Ishikawa (cell line): ENCODE measurements at regions not wholly inside any gene's neighbourhood (a gene's known extent, or its start where the extent isn't known, plus 50 kb on each side); places are given as distances from the start of the nearest gene placed in this dataset.

Source experiments
- CEBPB ChIP-seq: IDR thresholded peaks from 2 replicates; pipeline ENCODE4 v1.6.1; 2012
- CREB1 ChIP-seq: IDR thresholded peaks from 2 replicates; pipeline ENCODE4 v1.6.1; 2012; ENCODE audit warnings: low read depth
- EGR1 ChIP-seq: IDR thresholded peaks from 2 replicates; pipeline ENCODE4 v1.6.1; 2012
- EP300 ChIP-seq: IDR thresholded peaks from 2 replicates; pipeline ENCODE4 v1.6.1; 2012; ENCODE audit warnings: borderline replicate concordance
- FOXM1 ChIP-seq: IDR thresholded peaks from 2 replicates; pipeline ENCODE4 v1.6.1; 2012; ENCODE audit warnings: low read depth, borderline replicate concordance
- MAX ChIP-seq: IDR thresholded peaks from 2 replicates; pipeline ENCODE4 v1.6.1; 2012
- NFIC ChIP-seq: IDR thresholded peaks from 2 replicates; pipeline ENCODE4 v1.6.1; 2012
- RAD21 ChIP-seq: IDR thresholded peaks from 2 replicates; pipeline ENCODE4 v1.6.1; 2012; ENCODE audit warnings: low read depth
- REST ChIP-seq: IDR thresholded peaks from 2 replicates; pipeline ENCODE4 v1.6.1; 2012; ENCODE audit warnings: low read depth, mild to moderate bottlenecking
- TAF1 ChIP-seq: IDR thresholded peaks from 2 replicates; pipeline ENCODE4 v1.6.1; 2012; ENCODE audit warnings: low read depth, mild to moderate bottlenecking
- TCF12 ChIP-seq: IDR thresholded peaks from 2 replicates; pipeline ENCODE4 v1.6.1; 2012; ENCODE audit warnings: low read depth
- TEAD4 ChIP-seq: IDR thresholded peaks from 2 replicates; pipeline ENCODE4 v1.6.1; 2012
- YY1 ChIP-seq: IDR thresholded peaks from 2 replicates; pipeline ENCODE4 v1.6.1; 2012; ENCODE audit warnings: low read depth
- ZBTB7A ChIP-seq: IDR thresholded peaks from 2 replicates; pipeline ENCODE4 v1.6.1; 2012; ENCODE audit warnings: low read depth
- TF ChIP-seq, protein P1 (sequence below): IDR thresholded peaks from 2 replicates; pipeline ENCODE4 v1.6.1; 2012

DNA sequence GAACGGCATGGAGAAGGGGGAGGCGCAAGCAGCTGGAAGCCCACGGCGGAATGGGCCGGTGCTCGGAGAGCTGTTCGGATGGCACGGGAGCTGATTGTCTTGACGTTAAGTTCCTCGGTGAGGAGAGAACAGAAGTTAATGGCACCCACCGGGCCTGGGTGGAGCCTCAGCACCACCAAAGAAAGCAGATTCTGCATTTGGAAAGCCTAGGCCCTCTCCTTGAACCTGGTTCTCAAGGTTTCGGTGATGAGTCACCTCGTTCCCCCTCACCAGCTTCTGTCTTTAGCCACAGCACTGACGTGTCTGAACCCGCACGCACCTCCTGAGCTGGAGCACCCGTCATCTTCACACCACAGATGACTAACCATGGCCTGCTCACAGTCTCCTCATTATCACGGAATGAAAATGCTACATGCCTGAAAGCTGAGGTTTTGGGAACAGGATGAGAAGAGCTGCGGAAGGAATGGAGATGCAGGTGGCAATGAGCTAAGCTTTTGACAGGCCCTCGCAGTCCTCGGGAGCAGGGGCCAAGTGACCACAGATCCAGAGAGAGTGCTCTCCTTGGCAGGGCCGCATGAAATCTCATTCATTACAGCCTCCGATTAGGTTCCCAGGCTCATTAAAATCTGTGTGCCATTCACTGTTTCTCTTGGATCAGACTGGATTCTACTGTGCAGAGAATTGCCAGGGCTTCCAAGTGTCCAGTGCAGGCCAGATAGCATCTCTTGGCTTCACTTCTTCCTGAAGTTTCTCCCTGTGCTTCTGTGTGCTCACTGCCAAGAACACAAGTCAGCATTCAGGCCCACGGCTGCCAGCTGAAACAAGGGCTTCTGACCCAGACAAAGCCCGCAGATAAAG lies 96.3 kb upstream of the DLG1 start:
- no peak for TF ChIP-seq NFIC
- no peak for TF ChIP-seq CREB1
- no peak for TF ChIP-seq TEAD4
- TF ChIP-seq CEBPB, result no peak
- TF ChIP-seq EP300, result no peak
- TF ChIP-seq YY1, result no peak
- no peak for TF ChIP-seq ZBTB7A
- TF ChIP-seq MAX, result no peak
- TF ChIP-seq FOXM1, result no peak
- TF ChIP-seq RAD21, result no peak
- no peak for TF ChIP-seq TAF1
- TF ChIP-seq, protein P1, sequence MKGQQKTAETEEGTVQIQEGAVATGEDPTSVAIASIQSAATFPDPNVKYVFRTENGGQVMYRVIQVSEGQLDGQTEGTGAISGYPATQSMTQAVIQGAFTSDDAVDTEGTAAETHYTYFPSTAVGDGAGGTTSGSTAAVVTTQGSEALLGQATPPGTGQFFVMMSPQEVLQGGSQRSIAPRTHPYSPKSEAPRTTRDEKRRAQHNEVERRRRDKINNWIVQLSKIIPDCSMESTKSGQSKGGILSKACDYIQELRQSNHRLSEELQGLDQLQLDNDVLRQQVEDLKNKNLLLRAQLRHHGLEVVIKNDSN, result no peak
- TF ChIP-seq EGR1, result no peak
- no peak for TF ChIP-seq TCF12
- no peak for TF ChIP-seq REST

DNA sequence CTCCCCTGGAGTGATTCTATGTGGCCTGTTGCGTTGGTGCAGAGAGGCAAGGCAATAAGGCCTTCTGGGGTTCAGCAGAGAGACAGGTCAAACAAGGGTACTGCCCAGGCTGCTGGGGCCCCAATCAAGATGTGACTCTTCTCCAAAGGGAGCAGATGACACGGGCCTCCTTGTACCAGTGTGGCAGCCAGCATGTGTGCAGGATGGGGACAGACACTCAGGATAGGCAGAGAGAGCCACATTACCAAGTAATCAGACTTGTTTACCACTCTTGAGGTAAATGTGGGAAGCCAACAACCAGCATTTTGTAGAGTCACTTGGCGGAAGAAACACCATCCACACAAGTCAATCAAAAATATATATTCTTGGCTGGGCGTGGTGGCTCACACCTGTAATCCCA lies 95.3 kb upstream of the DLG1 start:
- TF ChIP-seq TAF1, result no peak
- no peak for TF ChIP-seq RAD21
- TF ChIP-seq, protein P1, result no peak
- TF ChIP-seq MAX, result no peak
- no peak for TF ChIP-seq FOXM1
- TF ChIP-seq CEBPB, result no peak
- no peak for TF ChIP-seq CREB1
- no peak for TF ChIP-seq EGR1
- TF ChIP-seq REST, result no peak
- no peak for TF ChIP-seq TEAD4
- TF ChIP-seq NFIC, result no peak
- no peak for TF ChIP-seq TCF12
- no peak for TF ChIP-seq YY1
- TF ChIP-seq EP300, result no peak
- TF ChIP-seq ZBTB7A, result no peak

GRCh38 chr3:197392961-197393360 lies 94.5 kb upstream of the DLG1 start:
- TF ChIP-seq, protein P1, result no peak
- TF ChIP-seq TAF1 (no peak), TEAD4 (no peak), YY1 (no peak), NFIC (no peak), CEBPB (no peak), EGR1 (no peak), CREB1 (no peak), EP300 (no peak), ZBTB7A (no peak)

DNA sequence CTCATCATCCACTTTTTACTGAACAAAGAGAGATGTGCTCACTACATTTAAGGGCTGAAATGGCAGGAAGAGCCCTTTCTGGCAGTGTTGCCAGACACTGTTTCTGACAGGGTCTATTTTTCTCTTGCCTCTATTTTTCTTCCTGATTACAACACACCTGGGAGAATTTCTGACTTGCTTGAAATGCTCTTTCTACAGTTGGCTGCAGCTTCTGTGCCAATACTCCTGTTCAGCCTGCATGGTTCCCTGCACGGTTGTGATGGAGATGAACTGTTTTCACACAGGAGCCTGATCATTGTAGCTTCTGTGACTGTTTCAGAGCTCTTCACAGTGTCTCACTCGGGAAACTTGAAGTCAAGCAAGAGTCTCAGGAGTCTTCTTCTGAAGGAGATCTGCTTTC lies 83.0 kb upstream of the DLG1 start:
- TF ChIP-seq REST (no peak), MAX (no peak), YY1 (no peak)
